22Rv1 (cell line): ENCODE measurements at regions not wholly inside any gene's neighbourhood (a gene's known extent, or its start where the extent isn't known, plus 50 kb on each side); places are given as distances from the start of the nearest gene placed in this dataset.

Source experiments
- H3K27ac ChIP-seq: fragments of 450-650 bp; 2 replicates; pipeline ENCODE4 v1.5.1; 2017
- CTCF ChIP-seq: fragments of 450-650 bp; IDR thresholded peaks from 2 replicates; pipeline ENCODE4 v1.5.1; 2017; ENCODE audit warnings: mild to moderate bottlenecking
- ZFX ChIP-seq: fragments of 450-650 bp; IDR thresholded peaks from 2 replicates; pipeline ENCODE4 v1.6.1; 2017; ENCODE audit warnings: antibody characterized with exemption, borderline replicate concordance

- TF ChIP-seq CTCF (no peak), ZFX (no peak)
- no peak overlapping the region for H3K27ac ChIP-seq
Measured at GRCh38 chr12:75881920-75882319, 149.7 kb downstream of the PHLDA1 start.

GRCh38 chr12:75877763-75878621 lies 153.6 kb downstream of the PHLDA1 start:
- H3K27ac ChIP-seq = no peak overlapping the region
- no peak for TF ChIP-seq ZFX
- TF ChIP-seq CTCF = no peak

DNA sequence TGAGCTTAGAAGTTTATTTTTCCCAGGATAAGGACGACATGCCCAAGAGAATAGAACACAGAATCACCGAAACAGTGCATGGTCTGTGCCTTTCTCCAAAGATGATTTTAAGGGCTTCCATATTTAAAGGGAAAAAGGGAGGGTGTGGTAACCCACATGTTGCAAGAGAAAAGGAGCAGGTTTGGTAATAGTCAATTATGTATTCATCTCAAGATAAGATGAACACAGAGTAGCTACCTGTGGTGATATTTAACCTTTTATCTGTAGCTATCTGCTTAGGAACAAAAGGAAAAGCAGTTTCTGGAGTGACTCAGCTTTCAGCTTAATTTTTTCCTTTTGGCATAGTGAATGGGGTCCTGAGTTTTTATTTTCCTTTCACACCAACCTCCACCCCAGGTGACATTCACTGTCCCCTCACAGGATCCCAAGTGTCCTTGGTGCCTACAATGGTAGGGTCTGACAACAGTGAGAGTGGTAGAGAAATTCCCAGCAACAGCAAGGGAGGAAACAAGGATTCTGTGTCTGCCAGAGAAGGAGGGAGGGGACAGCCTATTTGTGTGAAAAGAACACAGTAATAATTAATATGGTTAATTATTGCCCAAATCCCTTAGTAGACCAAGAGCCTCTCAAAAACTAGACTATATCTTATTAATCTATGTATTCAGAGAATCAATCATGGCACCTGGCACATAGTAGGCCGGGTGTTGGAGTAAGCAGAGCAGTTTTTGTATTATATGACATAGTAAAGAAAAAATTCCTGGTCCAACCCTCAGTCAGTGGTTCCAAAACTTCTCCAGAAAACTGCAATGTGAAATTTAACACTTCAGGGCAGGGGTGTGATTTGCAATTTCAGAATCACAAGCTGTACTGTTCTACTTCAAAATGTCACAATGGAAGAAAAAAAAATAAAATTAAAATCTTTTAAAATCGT lies 154.5 kb downstream of the PHLDA1 start:
- TF ChIP-seq CTCF (no peak), ZFX (no peak)
- no peak overlapping the region for H3K27ac ChIP-seq

DNA sequence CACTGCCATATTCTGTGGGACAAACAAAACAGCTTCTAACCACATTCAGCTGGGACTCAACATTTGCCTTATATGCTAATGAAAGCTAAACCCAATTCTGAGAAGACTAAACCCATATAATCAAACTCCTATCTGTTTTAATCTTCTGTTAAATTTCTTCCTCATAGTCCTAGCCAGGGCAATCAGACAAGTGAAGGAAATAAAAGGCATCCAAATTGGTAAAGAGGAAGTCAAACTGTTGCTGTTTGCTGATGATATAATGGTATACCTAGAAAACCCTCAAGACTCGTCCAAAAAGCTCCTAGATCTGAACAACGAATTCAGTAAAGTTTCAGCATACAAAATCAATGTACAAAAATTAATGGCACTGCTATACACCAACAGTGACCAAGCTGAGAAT lies 157.1 kb downstream of the PHLDA1 start:
- H3K27ac ChIP-seq = no peak overlapping the region
- TF ChIP-seq CTCF (no peak), ZFX (no peak)

DNA sequence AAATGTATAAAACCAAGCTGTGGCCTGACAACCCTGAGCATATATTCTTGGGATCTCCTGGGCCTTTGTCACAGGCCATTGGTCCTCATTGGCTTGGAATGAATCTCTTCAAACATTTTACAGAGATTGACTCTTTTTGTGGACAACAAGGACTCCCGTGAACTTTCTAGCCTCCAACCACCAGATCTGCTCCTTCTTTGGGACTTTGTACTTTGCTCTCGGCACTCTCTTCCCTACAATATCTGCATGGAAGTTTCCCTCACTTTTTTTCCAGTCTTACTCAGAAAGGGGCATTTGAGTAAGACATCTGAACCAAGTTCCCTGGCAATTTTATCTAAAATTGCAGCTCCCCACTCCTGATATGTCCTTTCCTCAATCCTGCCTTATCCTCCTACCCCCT lies 158.8 kb downstream of the PHLDA1 start:
- H3K27ac ChIP-seq = no peak overlapping the region
- TF ChIP-seq CTCF (no peak), ZFX (no peak)

- H3K27ac ChIP-seq = no peak overlapping the region
- no peak for TF ChIP-seq ZFX
- TF ChIP-seq CTCF = no peak
Measured at GRCh38 chr12:75870878-75871277, 160.7 kb downstream of the PHLDA1 start.

GRCh38 chr12:75868501-75868900 lies 163.1 kb downstream of the PHLDA1 start:
- TF ChIP-seq CTCF = no peak
- TF ChIP-seq ZFX = no peak
- H3K27ac ChIP-seq = no peak overlapping the region
